ENCODE measurements at regions not wholly inside any gene's neighbourhood (a gene's known extent, or its start where the extent isn't known, plus 50 kb on each side); places are given as distances from the start of the nearest gene placed in this dataset.

- H3K27ac ChIP-seq (ENCODE audit: low read depth, low read length) = no peak overlapping the region
- no peak overlapping the region for H3K4me3 ChIP-seq (ENCODE audit: low read depth in 1 of 2, low read length in 2 of 2)
- H3K27me3 ChIP-seq (ENCODE audit: control insufficient read depth in 1 of 2, insufficient read depth in 2 of 2, low read length in 2 of 2) = no peaks in the 10 kb centered on the region
- no peaks in the 10 kb centered on the region for H3K9me3 ChIP-seq (ENCODE audit: low read length)
- H3K9ac ChIP-seq (ENCODE audit: low read length) = no peak overlapping the region
- no peaks in the 10 kb centered on the region for H3K4me1 ChIP-seq (ENCODE audit: insufficient read depth, low read length)
- no peaks in the 10 kb centered on the region for H3K36me3 ChIP-seq (ENCODE audit: insufficient read depth, low read length)
Measured at GRCh38 chr2:71898851-71899681, 248.6 kb downstream of the CYP26B1 start.

DNA sequence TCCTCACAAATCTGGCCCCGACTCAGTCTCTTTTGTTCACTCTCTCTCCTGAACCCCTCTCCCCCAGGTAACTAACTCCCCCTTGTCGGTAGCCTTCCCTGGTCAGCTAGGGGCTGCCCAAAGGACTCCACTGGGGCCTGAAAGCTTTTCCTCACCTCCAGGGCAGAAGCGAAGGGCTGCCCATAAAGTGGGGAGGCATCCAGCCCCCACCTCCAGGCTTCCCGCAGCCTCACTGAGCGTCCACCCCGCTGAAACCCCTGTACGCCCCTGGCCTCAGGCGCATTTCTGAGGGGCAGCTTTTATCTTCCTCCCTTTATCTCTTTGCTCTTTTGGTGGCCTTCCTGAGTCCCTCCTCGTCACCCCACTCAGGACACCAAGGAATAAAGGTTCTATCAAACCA, 249.3 kb downstream of the CYP26B1 start:
- no peaks in the 10 kb centered on the region for H3K4me1 ChIP-seq (ENCODE audit: insufficient read depth, low read length)
- no peak overlapping the region for H3K4me3 ChIP-seq (ENCODE audit: low read depth in 1 of 2, low read length in 2 of 2)
- no peak overlapping the region for H3K9ac ChIP-seq (ENCODE audit: low read length)
- H3K36me3 ChIP-seq (ENCODE audit: insufficient read depth, low read length) = no peaks in the 10 kb centered on the region
- H3K27ac ChIP-seq (ENCODE audit: low read depth, low read length) = no peak overlapping the region
- no peaks in the 10 kb centered on the region for H3K9me3 ChIP-seq (ENCODE audit: low read length)
- H3K27me3 ChIP-seq (ENCODE audit: control insufficient read depth in 1 of 2, insufficient read depth in 2 of 2, low read length in 2 of 2) = no peaks in the 10 kb centered on the region

GRCh38 chr2:71897836-71898235, 249.8 kb downstream of the CYP26B1 start:
- Histone ChIP-seq H3K4me1 (ENCODE audit: insufficient read depth, low read length) (no peaks in the 10 kb centered on the region), H3K27ac (ENCODE audit: low read depth, low read length) (no peak overlapping the region), H3K36me3 (ENCODE audit: insufficient read depth, low read length) (no peaks in the 10 kb centered on the region), H3K9me3 (ENCODE audit: low read length) (no peaks in the 10 kb centered on the region), H3K9ac (ENCODE audit: low read length) (no peak overlapping the region), H3K27me3 (ENCODE audit: control insufficient read depth in 1 of 2, insufficient read depth in 2 of 2, low read length in 2 of 2) (no peaks in the 10 kb centered on the region), H3K4me3 (ENCODE audit: low read depth in 1 of 2, low read length in 2 of 2) (no peak overlapping the region)

- Histone ChIP-seq H3K27me3 (ENCODE audit: control insufficient read depth in 1 of 2, insufficient read depth in 2 of 2, low read length in 2 of 2) (no peaks in the 10 kb centered on the region), H3K9me3 (ENCODE audit: low read length) (no peaks in the 10 kb centered on the region), H3K4me1 (ENCODE audit: insufficient read depth, low read length) (no peaks in the 10 kb centered on the region), H3K4me3 (ENCODE audit: low read depth in 1 of 2, low read length in 2 of 2) (no peak overlapping the region), H3K9ac (ENCODE audit: low read length) (no peak overlapping the region), H3K36me3 (ENCODE audit: insufficient read depth, low read length) (no peaks in the 10 kb centered on the region), H3K27ac (ENCODE audit: low read depth, low read length) (no peak overlapping the region)
Measured at GRCh38 chr2:71897137-71897480, 250.6 kb downstream of the CYP26B1 start.

GRCh38 chr2:71896385-71897136, 251.1 kb downstream of the CYP26B1 start:
- H3K27ac ChIP-seq (ENCODE audit: low read depth, low read length) = no peak overlapping the region
- H3K36me3 ChIP-seq (ENCODE audit: insufficient read depth, low read length) = no peaks in the 10 kb centered on the region
- no peaks in the 10 kb centered on the region for H3K27me3 ChIP-seq (ENCODE audit: control insufficient read depth in 1 of 2, insufficient read depth in 2 of 2, low read length in 2 of 2)
- no peaks in the 10 kb centered on the region for H3K4me1 ChIP-seq (ENCODE audit: insufficient read depth, low read length)
- H3K9me3 ChIP-seq (ENCODE audit: low read length) = no peaks in the 10 kb centered on the region
- no peak overlapping the region for H3K9ac ChIP-seq (ENCODE audit: low read length)
- H3K4me3 ChIP-seq (ENCODE audit: low read depth in 1 of 2, low read length in 2 of 2) = no peak overlapping the region

DNA sequence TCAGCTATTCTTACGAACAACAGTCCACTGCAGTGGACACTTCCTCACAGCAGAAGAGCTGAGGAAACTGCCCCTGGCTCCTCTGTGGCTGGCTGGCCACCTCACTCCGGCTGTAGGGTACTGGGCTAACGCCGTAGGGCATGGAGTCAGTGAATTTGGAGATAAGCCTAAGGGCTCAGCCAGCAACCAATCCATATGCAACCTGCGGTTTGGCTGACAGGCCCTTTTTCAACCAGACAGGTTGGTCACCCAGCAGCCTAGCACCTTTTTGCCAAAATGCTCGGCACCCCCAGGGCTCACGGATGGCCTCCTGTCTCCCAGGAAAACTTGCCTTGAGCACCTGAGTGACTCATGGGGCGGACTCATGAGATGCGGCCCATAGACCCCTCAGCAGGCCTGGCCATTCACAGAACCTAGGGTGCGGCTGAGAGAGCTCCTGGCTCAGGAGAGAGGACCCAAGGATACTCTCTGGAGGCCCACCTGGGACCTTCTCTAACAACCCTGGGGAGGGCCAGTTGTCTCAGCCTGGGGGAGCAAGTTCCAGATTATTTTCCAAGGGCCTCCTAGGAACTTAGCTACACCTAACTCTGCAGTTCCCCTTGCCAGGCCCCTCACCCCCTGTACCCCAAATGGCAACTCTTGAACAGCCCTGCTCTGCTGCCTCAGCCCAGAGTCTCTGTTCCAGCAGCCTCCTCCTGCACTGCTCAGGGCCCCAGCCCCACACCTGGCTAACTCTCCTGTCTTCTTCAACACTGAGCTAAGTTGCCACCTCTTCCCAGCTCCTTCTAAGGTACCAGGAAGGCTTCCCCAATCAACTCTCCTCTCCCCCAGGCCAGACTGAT, 252.1 kb downstream of the CYP26B1 start:
- Histone ChIP-seq H3K4me3 (ENCODE audit: low read depth in 1 of 2, low read length in 2 of 2) (no peak overlapping the region), H3K36me3 (ENCODE audit: insufficient read depth, low read length) (no peaks in the 10 kb centered on the region), H3K4me1 (ENCODE audit: insufficient read depth, low read length) (no peaks in the 10 kb centered on the region), H3K27ac (ENCODE audit: low read depth, low read length) (no peak overlapping the region), H3K27me3 (ENCODE audit: control insufficient read depth in 1 of 2, insufficient read depth in 2 of 2, low read length in 2 of 2) (no peaks in the 10 kb centered on the region), H3K9ac (ENCODE audit: low read length) (no peak overlapping the region), H3K9me3 (ENCODE audit: low read length) (no peaks in the 10 kb centered on the region)

GRCh38 chr2:71894261-71894660, 253.4 kb downstream of the CYP26B1 start:
- Histone ChIP-seq H3K4me3 (ENCODE audit: low read depth in 1 of 2, low read length in 2 of 2) (no peak overlapping the region), H3K9ac (ENCODE audit: low read length) (no peak overlapping the region), H3K4me1 (ENCODE audit: insufficient read depth, low read length) (no peaks in the 10 kb centered on the region), H3K36me3 (ENCODE audit: insufficient read depth, low read length) (no peaks in the 10 kb centered on the region), H3K27me3 (ENCODE audit: control insufficient read depth in 1 of 2, insufficient read depth in 2 of 2, low read length in 2 of 2) (no peaks in the 10 kb centered on the region), H3K27ac (ENCODE audit: low read depth, low read length) (no peak overlapping the region), H3K9me3 (ENCODE audit: low read length) (no peaks in the 10 kb centered on the region)

- no peak overlapping the region for H3K27ac ChIP-seq (ENCODE audit: low read depth, low read length)
- no peaks in the 10 kb centered on the region for H3K27me3 ChIP-seq (ENCODE audit: control insufficient read depth in 1 of 2, insufficient read depth in 2 of 2, low read length in 2 of 2)
- H3K9me3 ChIP-seq (ENCODE audit: low read length) = no peaks in the 10 kb centered on the region
- H3K36me3 ChIP-seq (ENCODE audit: insufficient read depth, low read length) = no peaks in the 10 kb centered on the region
- no peaks in the 10 kb centered on the region for H3K4me1 ChIP-seq (ENCODE audit: insufficient read depth, low read length)
- H3K9ac ChIP-seq (ENCODE audit: low read length) = no peak overlapping the region
- no peak overlapping the region for H3K4me3 ChIP-seq (ENCODE audit: low read depth in 1 of 2, low read length in 2 of 2)
Measured at GRCh38 chr2:71893646-71894045, 254.0 kb downstream of the CYP26B1 start.

GRCh38 chr2:71892896-71893295, 254.8 kb downstream of the CYP26B1 start:
- no peaks in the 10 kb centered on the region for H3K27me3 ChIP-seq (ENCODE audit: control insufficient read depth in 1 of 2, insufficient read depth in 2 of 2, low read length in 2 of 2)
- H3K4me3 ChIP-seq (ENCODE audit: low read depth in 1 of 2, low read length in 2 of 2) = no peak overlapping the region
- H3K36me3 ChIP-seq (ENCODE audit: insufficient read depth, low read length) = no peaks in the 10 kb centered on the region
- no peaks in the 10 kb centered on the region for H3K9me3 ChIP-seq (ENCODE audit: low read length)
- H3K9ac ChIP-seq (ENCODE audit: low read length) = no peak overlapping the region
- no peak overlapping the region for H3K27ac ChIP-seq (ENCODE audit: low read depth, low read length)
- H3K4me1 ChIP-seq (ENCODE audit: insufficient read depth, low read length) = no peaks in the 10 kb centered on the region

DNA sequence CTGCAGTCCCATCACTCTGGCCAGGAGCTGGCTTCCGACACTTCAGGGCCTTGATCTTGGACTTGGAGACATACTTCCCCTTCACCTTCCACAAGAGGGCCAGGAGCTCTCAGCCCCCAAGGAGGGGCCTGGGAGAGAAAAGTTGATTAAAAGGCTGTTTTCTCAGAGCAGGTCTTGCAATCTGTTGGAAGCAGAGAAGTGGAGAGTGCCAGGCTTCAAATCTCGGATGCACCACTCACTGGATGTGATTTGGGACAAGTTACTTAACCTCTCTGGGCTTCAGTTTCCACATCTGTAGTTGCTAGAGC, 255.3 kb downstream of the CYP26B1 start:
- Histone ChIP-seq H3K27me3 (ENCODE audit: control insufficient read depth in 1 of 2, insufficient read depth in 2 of 2, low read length in 2 of 2) (no peaks in the 10 kb centered on the region), H3K4me1 (ENCODE audit: insufficient read depth, low read length) (no peaks in the 10 kb centered on the region), H3K9ac (ENCODE audit: low read length) (no peak overlapping the region), H3K36me3 (ENCODE audit: insufficient read depth, low read length) (no peaks in the 10 kb centered on the region), H3K4me3 (ENCODE audit: low read depth in 1 of 2, low read length in 2 of 2) (no peak overlapping the region), H3K27ac (ENCODE audit: low read depth, low read length) (no peak overlapping the region), H3K9me3 (ENCODE audit: low read length) (no peaks in the 10 kb centered on the region)

DNA sequence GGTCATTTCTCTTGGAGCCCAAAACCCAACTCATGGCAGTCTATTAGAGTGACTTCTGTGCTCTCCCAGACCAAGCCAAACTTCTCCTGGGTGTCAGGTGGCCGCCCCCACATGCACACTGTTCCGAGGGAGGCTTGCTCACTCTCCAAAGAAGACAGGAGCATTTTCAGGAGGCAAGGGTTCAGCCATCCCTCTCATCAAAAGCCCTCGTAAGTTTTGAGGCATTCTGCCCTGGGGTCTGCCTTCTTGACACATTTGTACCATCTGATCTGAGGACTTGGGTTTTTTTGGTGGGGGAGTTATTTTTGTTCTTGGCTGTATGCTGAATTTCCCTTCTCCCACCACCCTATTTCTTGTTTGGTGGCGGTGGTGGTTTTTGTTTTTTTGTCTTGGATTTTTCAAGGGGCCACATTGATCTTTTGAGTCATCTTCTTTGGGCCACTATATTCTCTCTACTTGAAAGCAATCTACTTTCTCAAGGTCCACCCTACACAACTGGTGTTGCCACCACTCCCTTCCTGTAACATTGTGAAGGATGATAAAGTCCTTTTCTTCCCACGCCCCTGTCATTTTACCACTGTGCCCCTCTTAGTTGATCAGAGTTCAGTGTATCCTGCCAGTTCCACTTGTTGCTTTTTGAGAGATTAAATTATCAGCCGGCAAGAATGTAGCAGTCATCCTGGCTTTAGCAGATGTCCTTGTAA, 255.8 kb downstream of the CYP26B1 start:
- Histone ChIP-seq H3K9ac (ENCODE audit: low read length) (no peak overlapping the region), H3K27ac (ENCODE audit: low read depth, low read length) (no peak overlapping the region), H3K36me3 (ENCODE audit: insufficient read depth, low read length) (no peaks in the 10 kb centered on the region), H3K27me3 (ENCODE audit: control insufficient read depth in 1 of 2, insufficient read depth in 2 of 2, low read length in 2 of 2) (no peaks in the 10 kb centered on the region), H3K4me1 (ENCODE audit: insufficient read depth, low read length) (no peaks in the 10 kb centered on the region), H3K4me3 (ENCODE audit: low read depth in 1 of 2, low read length in 2 of 2) (no peak overlapping the region), H3K9me3 (ENCODE audit: low read length) (no peaks in the 10 kb centered on the region)
